ENCODE measurements at regions not wholly inside any gene's neighbourhood (a gene's known extent, or its start where the extent isn't known, plus 50 kb on each side); places are given as distances from the start of the nearest gene placed in this dataset.

GRCh38 chr11:11056316-11056715 is 198.5 kb upstream of the ZBED5 start:
- TF ChIP-seq CTCF (IDR thresholded peaks at IDR 0.05) (no peak), EZH2 (IDR thresholded peaks at IDR 0.05) (no peak), EZH2phosphoT487 (IDR thresholded peaks at IDR 0.05) (no peak)
